Activated CD4-positive, alpha-beta T cell treated with anti-CD3 and anti-CD28 coated beads for 48 hours (primary cell): ENCODE measurements at regions not wholly inside any gene's neighbourhood (a gene's known extent, or its start where the extent isn't known, plus 50 kb on each side); places are given as distances from the start of the nearest gene placed in this dataset.

ENCODE experiments used
- DNase-seq: peaks from one replicate; pipeline ENCODE4 v3.0.0-alpha.2; 2020

GRCh38 chr5:155222393-155222792, 208.8 kb downstream of the KIF4B start:
- no peak for DNase-seq

GRCh38 chr5:155229135-155229534, 215.6 kb downstream of the KIF4B start:
- DNase-seq = no peak

- DNase-seq = no peak
These were observed 226.2 kb downstream of the KIF4B start for GRCh38 chr5:155239803-155240202.

- DNase-seq = no peak
These were observed 237.0 kb downstream of the KIF4B start for GRCh38 chr5:155250596-155250995.

- no peak for DNase-seq
These were observed 238.5 kb downstream of the KIF4B start for GRCh38 chr5:155252025-155252424.

GRCh38 chr5:155252717-155253116, 239.2 kb downstream of the KIF4B start:
- DNase-seq = no peak

- DNase-seq = no peak
These were observed 240.8 kb downstream of the KIF4B start for GRCh38 chr5:155254399-155254798.

- no peak for DNase-seq
These were observed 244.6 kb downstream of the KIF4B start for GRCh38 chr5:155258161-155258560.

- DNase-seq = no peak
These were observed 246.1 kb downstream of the KIF4B start for GRCh38 chr5:155259648-155260047.

- DNase-seq = no peak
These were observed 247.2 kb downstream of the KIF4B start for GRCh38 chr5:155260798-155261197.

GRCh38 chr5:155263381-155263780, 249.8 kb downstream of the KIF4B start:
- DNase-seq = no peak

GRCh38 chr5:155264809-155265208, 251.3 kb downstream of the KIF4B start:
- DNase-seq = no peak

GRCh38 chr5:155268770-155269425, 255.3 kb downstream of the KIF4B start:
- DNase-seq = no peak

- DNase-seq = no peak
These were observed 257.2 kb downstream of the KIF4B start for GRCh38 chr5:155270725-155271124.

- no peak for DNase-seq
These were observed 260.9 kb downstream of the KIF4B start for GRCh38 chr5:155274484-155274883.

- DNase-seq = no peak
These were observed 261.7 kb downstream of the KIF4B start for GRCh38 chr5:155275222-155275621.

GRCh38 chr5:155276231-155276630, 262.7 kb downstream of the KIF4B start:
- no peak for DNase-seq

- no peak for DNase-seq
These were observed 265.0 kb downstream of the KIF4B start for GRCh38 chr5:155278532-155278931.

GRCh38 chr5:155282503-155283107, 269.1 kb downstream of the KIF4B start:
- no peak for DNase-seq

GRCh38 chr5:155285706-155286105, 272.2 kb downstream of the KIF4B start:
- DNase-seq = no peak

GRCh38 chr5:155290937-155291336, 277.4 kb downstream of the KIF4B start:
- no peak for DNase-seq

- DNase-seq = no peak
These were observed 280.1 kb downstream of the KIF4B start for GRCh38 chr5:155293605-155294178.

- no peak for DNase-seq
These were observed 281.6 kb downstream of the KIF4B start for GRCh38 chr5:155295111-155295510.

GRCh38 chr5:155299386-155300005, 285.9 kb downstream of the KIF4B start:
- DNase-seq = no peak
